ENCODE measurements at regions not wholly inside any gene's neighbourhood (a gene's known extent, or its start where the extent isn't known, plus 50 kb on each side); places are given as distances from the start of the nearest gene placed in this dataset.

- no peak for DNase-seq (ENCODE audit: low read depth)
- H3K4me3 ChIP-seq (ENCODE audit: low read depth, low read length) = no peak overlapping the region
- no peak for TF ChIP-seq CTCF (IDR thresholded peaks at IDR 0.05; ENCODE audit: insufficient read depth, low read length)
These were observed 78.3 kb upstream of the OPRM1 start for GRCh38 chr6:153960741-153961140.

GRCh38 chr6:153960281-153960680 lies 78.8 kb upstream of the OPRM1 start:
- DNase-seq (ENCODE audit: low read depth) = no peak

GRCh38 chr6:153959276-153959675 lies 79.8 kb upstream of the OPRM1 start:
- DNase-seq (ENCODE audit: low read depth) = no peak
- no peak for TF ChIP-seq CTCF (IDR thresholded peaks at IDR 0.05; ENCODE audit: insufficient read depth, low read length)

More at GRCh38 chr6:153960281-153960680, 78.8 kb upstream of the OPRM1 start:
- TF ChIP-seq CTCF (IDR thresholded peaks at IDR 0.05; ENCODE audit: insufficient read depth, low read length) = no peak
- no peak overlapping the region for H3K4me3 ChIP-seq (ENCODE audit: low read depth, low read length)

GRCh38 chr6:153958860-153959259 lies 80.2 kb upstream of the OPRM1 start:
- no peak for TF ChIP-seq CTCF (IDR thresholded peaks at IDR 0.05; ENCODE audit: insufficient read depth, low read length)
- H3K4me3 ChIP-seq (ENCODE audit: low read depth, low read length) = no peak overlapping the region
- DNase-seq (ENCODE audit: low read depth) = no peak

More at GRCh38 chr6:153959276-153959675, 79.8 kb upstream of the OPRM1 start:
- H3K4me3 ChIP-seq (ENCODE audit: low read depth, low read length) = no peak overlapping the region

- no peak for TF ChIP-seq CTCF (IDR thresholded peaks at IDR 0.05; ENCODE audit: insufficient read depth, low read length)
- no peak for DNase-seq (ENCODE audit: low read depth)
- no peak overlapping the region for H3K4me3 ChIP-seq (ENCODE audit: low read depth, low read length)
These were observed 81.6 kb upstream of the OPRM1 start for GRCh38 chr6:153957394-153957793.

- no peak for TF ChIP-seq CTCF (IDR thresholded peaks at IDR 0.05; ENCODE audit: insufficient read depth, low read length)
- no peak overlapping the region for H3K4me3 ChIP-seq (ENCODE audit: low read depth, low read length)
- DNase-seq (ENCODE audit: low read depth) = no peak
These were observed 82.2 kb upstream of the OPRM1 start for GRCh38 chr6:153956808-153957207.

- DNase-seq (ENCODE audit: low read depth) = no peak
- H3K4me3 ChIP-seq (ENCODE audit: low read depth, low read length) = no peak overlapping the region
- no peak for TF ChIP-seq CTCF (IDR thresholded peaks at IDR 0.05; ENCODE audit: insufficient read depth, low read length)
These were observed 89.4 kb upstream of the OPRM1 start for GRCh38 chr6:153949616-153950015.
